NAMALWA (cell line): ENCODE measurements at regions not wholly inside any gene's neighbourhood (a gene's known extent, or its start where the extent isn't known, plus 50 kb on each side); places are given as distances from the start of the nearest gene placed in this dataset.
"Not testable (repeated sequence)": the region's sequence is repeated elsewhere in the genome, so short reads cannot be mapped to it uniquely, and the experiment has no call there.

ENCODE experiments used
- DNase-seq: peaks from one replicate; pipeline ENCODE4 v3.0.0-alpha.2; 2015; ENCODE audit warnings: low spot score

GRCh38 chr6:140661691-140662090 lies 1287.2 kb upstream of the CITED2 start:
- DNase-seq: no peak

GRCh38 chr6:140660295-140660694 lies 1285.8 kb upstream of the CITED2 start:
- DNase-seq: no peak

- no peak for DNase-seq
Observed at GRCh38 chr6:140653972-140654371, 1279.5 kb upstream of the CITED2 start.

GRCh38 chr6:140653506-140653905 lies 1279.1 kb upstream of the CITED2 start:
- DNase-seq: no peak

GRCh38 chr6:140649502-140649901 lies 1275.1 kb upstream of the CITED2 start:
- not testable (repeated sequence) for DNase-seq

- not testable (repeated sequence) for DNase-seq
Observed at GRCh38 chr6:140647322-140647721, 1272.9 kb upstream of the CITED2 start.

- DNase-seq: no peak
Observed at GRCh38 chr6:140644017-140644416, 1269.6 kb upstream of the CITED2 start.

- DNase-seq: no peak
Observed at GRCh38 chr6:140641412-140641811, 1267.0 kb upstream of the CITED2 start.

- no peak for DNase-seq
Observed at GRCh38 chr6:140636908-140637402, 1262.5 kb upstream of the CITED2 start.

- no peak for DNase-seq
Observed at GRCh38 chr6:140636271-140636907, 1261.9 kb upstream of the CITED2 start.

- no peak for DNase-seq
Observed at GRCh38 chr6:140627002-140627401, 1252.6 kb upstream of the CITED2 start.

- no peak for DNase-seq
Observed at GRCh38 chr6:140623498-140623897, 1249.0 kb upstream of the CITED2 start.

- DNase-seq: no peak
Observed at GRCh38 chr6:140620496-140620895, 1246.0 kb upstream of the CITED2 start.

GRCh38 chr6:140609956-140610355 lies 1235.5 kb upstream of the CITED2 start:
- no peak for DNase-seq

GRCh38 chr6:140609321-140609720 lies 1234.9 kb upstream of the CITED2 start:
- DNase-seq: no peak

- no peak for DNase-seq
Observed at GRCh38 chr6:140604786-140605185, 1230.3 kb upstream of the CITED2 start.

GRCh38 chr6:140602431-140603248 lies 1228.2 kb upstream of the CITED2 start:
- no peak for DNase-seq

GRCh38 chr6:140601021-140601808 lies 1226.8 kb upstream of the CITED2 start:
- DNase-seq: no peak

GRCh38 chr6:140599916-140600315 lies 1225.5 kb upstream of the CITED2 start:
- DNase-seq: no peak

GRCh38 chr6:140597181-140597580 lies 1222.7 kb upstream of the CITED2 start:
- no peak for DNase-seq

- DNase-seq: no peak
Observed at GRCh38 chr6:140594806-140595128, 1220.3 kb upstream of the CITED2 start.

GRCh38 chr6:140592877-140593276 lies 1218.4 kb upstream of the CITED2 start:
- DNase-seq: no peak

GRCh38 chr6:140590641-140591040 lies 1216.2 kb upstream of the CITED2 start:
- DNase-seq: no peak
